Adrenal gland (tissue), 9 donors: ENCODE measurements at regions not wholly inside any gene's neighbourhood (a gene's known extent, or its start where the extent isn't known, plus 50 kb on each side); places are given as distances from the start of the nearest gene placed in this dataset.

ENCODE experiments used
- DNase-seq, 7 donors: peaks; one replicate each; pipeline ENCODE4 v3.0.0-alpha.2; 2019 to 2020
- H3K27ac ChIP-seq, 5 donors: fragments of 200-600 bp; sonication (generic) in 4 of 5; 1 replicate in 3 of 5; 2 replicates in 2 of 5; pipeline versions ENCODE4 v1.5.1 to v1.8.0; 2016 to 2020; ENCODE audit warnings: mild to moderate bottlenecking in 1 of 5
- H3K27me3 ChIP-seq: fragments of 200-600 bp; 2 replicates; pipeline ENCODE4 v1.8.0; 2021
- H3K36me3 ChIP-seq, 2 donors: fragments of 200-600 bp; replicated peaks in 1 of 2; 1 replicate in 1 of 2; 2 replicates in 1 of 2; pipeline versions ENCODE4 v1.5.1 to v1.8.0; 2018 to 2022
- H3K4me1 ChIP-seq, 2 donors: fragments of 200-600 bp; replicated peaks in 1 of 2; 1 replicate in 1 of 2; 2 replicates in 1 of 2; pipeline versions ENCODE4 v1.5.1 to v1.8.0; 2018 to 2021
- H3K4me3 ChIP-seq, 4 donors: fragments of 200-600 bp; sonication (generic) in 3 of 4; one replicate each; pipeline ENCODE4 v1.5.1; 2016 to 2018
- H3K9me3 ChIP-seq, 3 donors: fragments of 200-600 bp; sonication (generic) in 1 of 3; replicated peaks in 1 of 3; 1 replicate in 2 of 3; 2 replicates in 1 of 3; pipeline versions ENCODE4 v1.5.1 to v1.8.0; 2016 to 2021
- CTCF ChIP-seq, 6 experiments: fragments of 450-650 bp in 4 of 6; fragments of 200-600 bp in 2 of 6; sonication (generic) in 1 of 6; IDR thresholded peaks; 1 replicate in 5 of 6; 2 replicates in 1 of 6; pipeline versions ENCODE4 v1.5.1 to v1.8.0; 2016 to 2021; ENCODE audit warnings: antibody characterized with exemption in 6 of 6, mild to moderate bottlenecking in 2 of 6, moderate library complexity in 1 of 6
- POLR2A ChIP-seq, 2 donors: fragments of 450-650 bp; IDR thresholded peaks; one replicate each; pipeline ENCODE4 v1.6.1; 2017; ENCODE audit warnings: antibody characterized with exemption in 2 of 2, mild to moderate bottlenecking in 2 of 2, moderate library complexity in 1 of 2
- WGBS, 4 donors: extraction: QIAGEN DNeasy Blood & Tissue Kit in 2 of 4; methylation state at CpG; one replicate each; pipeline versions ENCODE4 v1.1.5 to v1.1.7; 2013 to 2017; 5-methylcytosine and 5-hydroxymethylcytosine counted together
- intact Hi-C, 2 donors: fragments of 100-400 bp; cut with DNase I; formaldehyde crosslinking; loops; one replicate each; pipeline versions ENCODE4 v1.14.1 to v1.15.0; 2022 to 2023
- donor health status: healthy with polysubstance abuse.
- donor health status: Bipolar disorder and iron deficiency.
- donor health status: DM: yes; HTN: yes; CAD: no.
- donor health status: DM: no; HTN: no; CAD: no.
- donor health status: DM: no; HTN: no; CAD: no.

- no peaks in the 10 kb centered on the region for H3K36me3 ChIP-seq
- TF ChIP-seq POLR2A (IDR thresholded peaks at IDR 0.05) (no peak), CTCF (IDR thresholded peaks at IDR 0.05) (no peak)
- intact Hi-C loops, result no loop called here
Measured at GRCh38 chr5:35485487-35485886, 132.2 kb upstream of the SPEF2 start.

DNA sequence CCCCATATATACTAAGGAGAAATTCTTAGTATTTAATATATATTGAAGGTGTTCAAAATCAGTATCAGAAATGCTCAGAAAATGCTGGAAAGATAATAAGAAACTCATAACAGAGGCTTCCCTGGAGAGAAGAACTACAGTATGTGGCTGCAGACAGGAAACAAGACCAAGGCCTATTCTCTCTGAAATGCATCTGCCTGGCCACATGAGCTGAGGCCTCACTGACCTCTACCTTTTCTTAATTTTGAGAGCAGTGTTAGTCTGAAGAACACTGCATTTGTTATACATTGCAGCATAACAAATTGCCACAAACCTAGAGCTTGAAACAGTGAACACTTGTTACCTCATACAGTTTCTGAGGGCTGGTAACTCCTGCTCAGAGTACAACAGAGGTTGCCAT lies 133.4 kb upstream of the SPEF2 start:
- no peak overlapping the region for H3K27ac ChIP-seq
- peaks cover 0 to 9% of the 10 kb centered on the region in 2 donors for H3K4me1 ChIP-seq
- TF ChIP-seq CTCF (IDR thresholded peaks at IDR 0.05) (no peak), POLR2A (IDR thresholded peaks at IDR 0.05) (no peak)
- H3K36me3 ChIP-seq, result no peaks in the 10 kb centered on the region
- DNase-seq, result no peak
- intact Hi-C loops, result no loop called here
- H3K27me3 ChIP-seq, result no peaks in the 10 kb centered on the region
- H3K9me3 ChIP-seq, result no peaks in the 10 kb centered on the region
- no peak overlapping the region for H3K4me3 ChIP-seq

More at GRCh38 chr5:35485487-35485886, 132.2 kb upstream of the SPEF2 start:
- Histone ChIP-seq H3K4me3 (no peak overlapping the region), H3K27me3 (no peaks in the 10 kb centered on the region), H3K9me3 (no peaks in the 10 kb centered on the region), H3K4me1 (peaks cover 0 to 9% of the 10 kb centered on the region in 2 donors), H3K27ac (no peak overlapping the region)
- no peak for DNase-seq

DNA sequence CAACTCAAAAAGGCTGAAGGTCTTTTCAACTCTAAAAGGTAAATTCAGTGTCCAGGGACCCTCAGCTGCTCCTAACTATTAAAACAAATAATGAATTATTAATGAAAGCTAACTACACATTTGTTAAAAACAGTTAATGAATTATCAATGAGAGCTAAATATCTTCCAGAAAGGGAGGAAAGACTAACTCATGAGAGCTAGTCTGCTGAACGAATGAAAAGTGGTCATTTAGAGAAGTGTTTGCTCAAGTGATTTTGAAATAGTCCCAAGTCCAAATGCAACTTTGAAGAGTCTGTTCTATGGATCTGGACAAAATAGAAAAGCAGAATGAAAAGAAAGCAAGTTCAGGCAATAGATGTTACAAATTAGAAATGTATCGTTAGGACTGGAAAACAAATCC lies 133.9 kb upstream of the SPEF2 start:
- WGBS, 4 donors, result 63 to 72% (median 68%) methylated on average over 2 of the region's 2 CpGs
- Histone ChIP-seq H3K9me3 (no peaks in the 10 kb centered on the region), H3K27ac (no peak overlapping the region), H3K36me3 (no peaks in the 10 kb centered on the region), H3K4me3 (no peak overlapping the region), H3K27me3 (no peaks in the 10 kb centered on the region), H3K4me1 (peaks cover 0 to 9% of the 10 kb centered on the region in 2 donors)
- no peak for DNase-seq
- no peak for TF ChIP-seq CTCF (IDR thresholded peaks at IDR 0.05)
- intact Hi-C loops, result no loop called here

DNA sequence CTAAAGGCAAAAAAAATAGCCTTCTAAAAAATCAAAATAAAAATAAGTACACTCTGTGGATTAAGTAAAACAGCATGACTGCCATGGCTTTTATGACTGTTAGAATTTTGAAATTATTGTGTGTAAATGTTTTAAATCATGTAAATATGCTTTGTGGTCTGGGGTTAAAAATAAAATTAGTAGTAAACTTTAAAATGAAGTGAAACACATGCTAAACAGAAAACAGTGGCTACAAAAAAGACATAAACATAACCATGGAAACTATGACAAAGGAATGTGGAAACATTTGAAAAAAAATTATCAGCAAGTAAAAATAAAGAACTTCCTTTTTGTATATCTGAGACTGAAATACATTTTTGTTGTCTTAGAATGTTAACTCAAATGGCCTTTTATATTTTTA lies 134.5 kb upstream of the SPEF2 start:
- H3K4me1 ChIP-seq, result peaks cover 0 to 9% of the 10 kb centered on the region in 2 donors
- DNase-seq, result no peak
- no peaks in the 10 kb centered on the region for H3K9me3 ChIP-seq
- intact Hi-C loops, result no loop called here
- H3K27ac ChIP-seq, result no peak overlapping the region
- H3K4me3 ChIP-seq, result no peak overlapping the region
- no peaks in the 10 kb centered on the region for H3K36me3 ChIP-seq
- TF ChIP-seq POLR2A (IDR thresholded peaks at IDR 0.05), result no peak
- TF ChIP-seq CTCF (IDR thresholded peaks at IDR 0.05), result no peak
- H3K27me3 ChIP-seq, result no peaks in the 10 kb centered on the region
